IMR-90 (cell line): ENCODE measurements at regions not wholly inside any gene's neighbourhood (a gene's known extent, or its start where the extent isn't known, plus 50 kb on each side); places are given as distances from the start of the nearest gene placed in this dataset.

ENCODE experiments used
- ATAC-seq: fragments of 200-7000 bp; cut with Tn5 transposase; 2 replicates; pipeline ENCODE4 v1.9.1; 2020; ENCODE audit warnings: low read depth, mild to moderate bottlenecking, moderate library complexity
- BruUV-seq: library from RNA; stranded (reverse); fragments of 400-500 nt; replicated peaks from 2 replicates; lab custom pipeline; 2021; lab: Mats Ljungman, UMichigan
- CTCF ChIA-PET: fragments of 300-600 bp; formaldehyde crosslinking; extraction: SDS; loops from one replicate; lab custom pipeline; 2021; ENCODE audit warnings: antibody characterized with exemption; lab: Yijun Ruan, JAX
- POLR2A ChIA-PET: fragments of 300-600 bp; sonication (Branson Sonifier 250); formaldehyde crosslinking; loops from one replicate; lab custom pipeline; 2022; ENCODE audit warnings: antibody characterized with exemption; ENCODE audit not compliant: unreplicated experiment; lab: Charles Lee
- DNase-seq: peaks from one replicate; pipeline ENCODE4 v3.0.0; 2013
- H2AFZ ChIP-seq: replicated peaks from 2 replicates; pipeline ENCODE3; 2013; ENCODE audit warnings: low read length, mild to moderate bottlenecking; ENCODE audit not compliant: poor library complexity
- H2AK5ac ChIP-seq: 2 replicates; pipeline ENCODE4 v1.6.1; 2013; ENCODE audit warnings: low read depth, low read length, inconsistent platforms
- H2AK9ac ChIP-seq: replicated peaks from 2 replicates; pipeline ENCODE3; 2013; ENCODE audit warnings: mild to moderate bottlenecking, low read depth, low read length, moderate library complexity; ENCODE audit not compliant: poor library complexity
- H2BK120ac ChIP-seq: 2 replicates; pipeline ENCODE4 v1.6.1; 2013; ENCODE audit warnings: low read depth, low read length, inconsistent platforms
- H2BK15ac ChIP-seq: 3 replicates; pipeline ENCODE4 v1.6.1; 2013; ENCODE audit warnings: low read depth, low read length, inconsistent platforms
- H2BK20ac ChIP-seq: 2 replicates; pipeline ENCODE4 v1.6.1; 2013; ENCODE audit warnings: low read depth, mild to moderate bottlenecking, inconsistent platforms, low read length, moderate library complexity
- H2BK5ac ChIP-seq: 2 replicates; pipeline ENCODE4 v1.6.1; 2013; ENCODE audit warnings: mild to moderate bottlenecking, low read depth, low read length, inconsistent platforms; ENCODE audit not compliant: poor library complexity, severe bottlenecking
- H3K14ac ChIP-seq: replicated peaks from 2 replicates; pipeline ENCODE4 v1.6.1; 2013; ENCODE audit warnings: low read depth, low read length, inconsistent platforms
- H3K18ac ChIP-seq: 2 replicates; pipeline ENCODE4 v1.6.1; 2013; ENCODE audit warnings: low read depth, low read length, control low read depth
- H3K23ac ChIP-seq: 2 replicates; pipeline ENCODE4 v1.6.1; 2013; ENCODE audit warnings: low read depth, low read length, inconsistent platforms
- H3K27ac ChIP-seq: 2 replicates; pipeline ENCODE4 v1.5.1; 2013; ENCODE audit warnings: mild to moderate bottlenecking, control low read depth, low read length; ENCODE audit not compliant: insufficient read depth
- H3K27me3 ChIP-seq: 2 replicates; pipeline ENCODE4 v1.6.1; 2013; ENCODE audit warnings: low read length; ENCODE audit not compliant: control insufficient read depth, insufficient read depth
- H3K36me3 ChIP-seq: 2 replicates; pipeline ENCODE4 v1.6.1; 2013; ENCODE audit warnings: low read length, mixed read lengths; ENCODE audit not compliant: control insufficient read depth, insufficient read depth
- H3K4ac ChIP-seq: 2 replicates; pipeline ENCODE4 v1.6.1; 2013; ENCODE audit warnings: low read depth, low read length, inconsistent platforms
- H3K4me1 ChIP-seq: 2 replicates; pipeline ENCODE4 v1.6.1; 2013; ENCODE audit warnings: low read length, mixed read lengths; ENCODE audit not compliant: control insufficient read depth, insufficient read depth
- H3K4me2 ChIP-seq: 2 replicates; pipeline ENCODE4 v1.6.1; 2013; ENCODE audit warnings: low read depth, mild to moderate bottlenecking, control low read depth, low read length, moderate library complexity
- H3K4me3 ChIP-seq: 2 replicates; pipeline ENCODE4 v1.5.1; 2013; ENCODE audit warnings: low read depth, mild to moderate bottlenecking, control low read depth, low read length, moderate library complexity; ENCODE audit not compliant: insufficient read depth
- H3K56ac ChIP-seq: 2 replicates; pipeline ENCODE4 v1.6.1; 2013; ENCODE audit warnings: low read length, inconsistent platforms; ENCODE audit not compliant: insufficient read depth; ENCODE audit errors: extremely low read depth
- H3K79me1 ChIP-seq, 2 experiments: 2 replicates each; pipeline ENCODE4 v1.6.1; 2013; ENCODE audit warnings: low read length in 2 of 2, inconsistent platforms in 1 of 2, low read depth in 1 of 2
- H3K9ac ChIP-seq: 2 replicates; pipeline ENCODE4 v1.6.1; 2013; ENCODE audit warnings: low read depth, low read length, control low read depth
- H3K9me1 ChIP-seq: 2 replicates; pipeline ENCODE4 v1.6.1; 2013; ENCODE audit warnings: low read length, inconsistent platforms; ENCODE audit not compliant: insufficient read depth
- H3K9me3 ChIP-seq: 2 replicates; pipeline ENCODE4 v1.6.1; 2013; ENCODE audit warnings: low read length; ENCODE audit not compliant: control insufficient read depth, insufficient read depth
- H4K20me1 ChIP-seq: 2 replicates; pipeline ENCODE4 v1.6.1; 2013; ENCODE audit warnings: low read length, inconsistent platforms; ENCODE audit not compliant: insufficient read depth
- H4K5ac ChIP-seq: 2 replicates; pipeline ENCODE4 v1.6.1; 2013; ENCODE audit warnings: mild to moderate bottlenecking, low read depth, low read length, control low read depth
- H4K8ac ChIP-seq, 2 experiments: 2 replicates each; pipeline ENCODE4 v1.6.1; 2013; ENCODE audit warnings: low read depth in 2 of 2, low read length in 2 of 2, control low read depth in 1 of 2, inconsistent platforms in 1 of 2
- H4K91ac ChIP-seq: 2 replicates; pipeline ENCODE4 v1.6.1; 2013; ENCODE audit warnings: low read depth, low read length, inconsistent platforms; ENCODE audit not compliant: insufficient read depth
- BHLHE40 ChIP-seq: fragments of 150-350 bp; IDR thresholded peaks from 2 replicates; pipeline ENCODE4 v1.6.1; 2016; ENCODE audit warnings: mild to moderate bottlenecking, low read depth, low read length
- CEBPB ChIP-seq: IDR thresholded peaks from 2 replicates; pipeline ENCODE4 v1.6.1; 2012; ENCODE audit warnings: low read depth, low read length, improper control_type of control experiment
- FOS ChIP-seq: fragments of 150-350 bp; IDR thresholded peaks from 2 replicates; pipeline ENCODE4 v1.6.1; 2016; ENCODE audit warnings: low read depth, low read length
- RFX5 ChIP-seq: IDR thresholded peaks from 2 replicates; pipeline ENCODE4 v1.8.0; 2012; ENCODE audit warnings: low read depth, mild to moderate bottlenecking, low read length, moderate library complexity
- WGBS, 2 experiments: methylation state at CpG; one replicate each; pipeline versions ENCODE4 v1.1.5 to v1.1.7; 2013; ENCODE audit warnings: missing lambda C conversion rate in 2 of 2; ENCODE audit not compliant: insufficient read length in 1 of 2; ENCODE audit errors: extremely low coverage in 2 of 2; 5-methylcytosine and 5-hydroxymethylcytosine counted together
- dilution Hi-C: fragments of 300-500 bp; cut with HindIII; formaldehyde crosslinking; loops from one replicate; pipeline ENCODE4 v1.14.3; 2018; ENCODE audit warnings: low sequenced_read_pairs; ENCODE audit not compliant: unreplicated experiment
- in situ Hi-C: fragments of 300-500 bp; cut with MboI; formaldehyde crosslinking; loops from 3 replicates; pipeline ENCODE4 v1.14.3; 2019; ENCODE audit warnings: low sequenced_read_pairs, inconsistent platforms, mixed read lengths
- intact Hi-C: fragments of 100-400 bp; cut with micrococcal nuclease; formaldehyde crosslinking; loops from 2 replicates; pipeline ENCODE4 v1.10.0; 2022
- TF ChIP-seq, protein P1 (sequence below): fragments of 150-350 bp; IDR thresholded peaks from 2 replicates; pipeline ENCODE4 v1.6.1; 2017; ENCODE audit warnings: mild to moderate bottlenecking, antibody characterized with exemption, low read length, low read depth
- TF ChIP-seq, protein P2 (sequence below): fragments of 150-350 bp; IDR thresholded peaks from 2 replicates; pipeline ENCODE4 v1.6.1; 2016; ENCODE audit warnings: low read depth, mild to moderate bottlenecking, low read length, moderate library complexity, borderline replicate concordance

- H3K4ac ChIP-seq = no peak overlapping the region
- no peak overlapping the region for H3K9ac ChIP-seq
- intact Hi-C loops = loop anchor here (5.0 to 10.0 kb wide), 3 partner anchors 53 to 275 kb away; no protein-coding TSS in a partner anchor
- peak; percentile 66 for DNase-seq
- H2BK5ac ChIP-seq = no peak overlapping the region
- H3K27ac ChIP-seq = no peak overlapping the region
- no peak overlapping the region for H3K4me3 ChIP-seq
- H3K9me3 ChIP-seq = no peaks in the 10 kb centered on the region
- H4K20me1 ChIP-seq = no peaks in the 10 kb centered on the region
- POLR2A ChIA-PET = interaction anchor here (1.5 to 2.9 kb wide), 2 partner anchors 55 to 465 kb away, joined by 3 to 10 read pairs; partner anchors contain the start of gene IGFBP5
- H4K91ac ChIP-seq = no peak overlapping the region
- H2AK5ac ChIP-seq = no peak overlapping the region
- WGBS, 2 experiments = no CpG with 5 or more reads among the region's 4 CpGs
- peak overlapping the region; percentile 56; the same call in 1 of the 3 replicates for H2BK15ac ChIP-seq
- H3K14ac ChIP-seq = no peak overlapping the region
- no peak overlapping the region for H4K5ac ChIP-seq
- CTCF ChIA-PET = no interaction called here
- no peak overlapping the region for H3K4me2 ChIP-seq
- in situ Hi-C loops = loop anchor here (10.0 to 25.0 kb wide), 3 partner anchors 355 to 552 kb away; partner anchors contain the start of gene IGFBP5
- no peaks in the 10 kb centered on the region for H3K79me1 ChIP-seq
- no TSS peak for BruUV-seq
- 0 out of 2 replicates have a peak overlapping the region, but pooled peaks have one; percentile 49 for H3K18ac ChIP-seq
- ATAC-seq = no peak
- no peaks in the 10 kb centered on the region for H3K9me1 ChIP-seq
- dilution Hi-C loops = loop anchor here (25.0 kb wide), 1 partner anchor 473 kb away; the partner anchor contains the start of gene IGFBP5
- no peak overlapping the region for H2BK20ac ChIP-seq
- no peak overlapping the region for H3K23ac ChIP-seq
- no peak overlapping the region for H2AFZ ChIP-seq
- H4K8ac ChIP-seq = no peak overlapping the region
- TF ChIP-seq CEBPB = peak; percentile 43
- TF ChIP-seq, protein P1, sequence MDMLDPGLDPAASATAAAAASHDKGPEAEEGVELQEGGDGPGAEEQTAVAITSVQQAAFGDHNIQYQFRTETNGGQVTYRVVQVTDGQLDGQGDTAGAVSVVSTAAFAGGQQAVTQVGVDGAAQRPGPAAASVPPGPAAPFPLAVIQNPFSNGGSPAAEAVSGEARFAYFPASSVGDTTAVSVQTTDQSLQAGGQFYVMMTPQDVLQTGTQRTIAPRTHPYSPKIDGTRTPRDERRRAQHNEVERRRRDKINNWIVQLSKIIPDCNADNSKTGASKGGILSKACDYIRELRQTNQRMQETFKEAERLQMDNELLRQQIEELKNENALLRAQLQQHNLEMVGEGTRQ = no peak
- peak; percentile 83 for TF ChIP-seq FOS
- TF ChIP-seq, protein P2, sequence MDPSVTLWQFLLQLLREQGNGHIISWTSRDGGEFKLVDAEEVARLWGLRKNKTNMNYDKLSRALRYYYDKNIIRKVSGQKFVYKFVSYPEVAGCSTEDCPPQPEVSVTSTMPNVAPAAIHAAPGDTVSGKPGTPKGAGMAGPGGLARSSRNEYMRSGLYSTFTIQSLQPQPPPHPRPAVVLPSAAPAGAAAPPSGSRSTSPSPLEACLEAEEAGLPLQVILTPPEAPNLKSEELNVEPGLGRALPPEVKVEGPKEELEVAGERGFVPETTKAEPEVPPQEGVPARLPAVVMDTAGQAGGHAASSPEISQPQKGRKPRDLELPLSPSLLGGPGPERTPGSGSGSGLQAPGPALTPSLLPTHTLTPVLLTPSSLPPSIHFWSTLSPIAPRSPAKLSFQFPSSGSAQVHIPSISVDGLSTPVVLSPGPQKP = no peak
- TF ChIP-seq BHLHE40 = peak; percentile 37; the same call in 1 of the 2 replicates
- no peak for TF ChIP-seq RFX5
- H3K4me1 ChIP-seq = peaks cover 10% of the 10 kb centered on the region
- H2BK120ac ChIP-seq = 0 out of 2 replicates have a peak overlapping the region, but pooled peaks have one; percentile 20
- no peaks in the 10 kb centered on the region for H3K36me3 ChIP-seq
- H3K27me3 ChIP-seq = no peaks in the 10 kb centered on the region
- no peak overlapping the region for H3K56ac ChIP-seq
- H2AK9ac ChIP-seq = no peak overlapping the region
These were observed 300.4 kb upstream of the TNP1 start for GRCh38 chr2:217160103-217160743.
